Common myeloid progenitor, CD34-positive (primary cell): ENCODE measurements at regions not wholly inside any gene's neighbourhood (a gene's known extent, or its start where the extent isn't known, plus 50 kb on each side); places are given as distances from the start of the nearest gene placed in this dataset.
A peak's percentile ranks its signal among the peaks of the same experiment; 100 is the strongest.

ENCODE experiments used
- CTCF ChIA-PET: fragments of 350-600 bp; sonication (Branson Sonifier 250); formaldehyde crosslinking; loops from one replicate; lab custom pipeline; 2021; ENCODE audit warnings: antibody characterized with exemption; lab: Charles Lee
- POLR2A ChIA-PET: fragments of 350-600 bp; sonication (Branson Sonifier 250); formaldehyde crosslinking; loops from one replicate; lab custom pipeline; 2021; ENCODE audit warnings: antibody characterized with exemption; lab: Charles Lee
- DNase-seq, 3 donors: peaks; one replicate each; pipeline versions ENCODE4 v3.0.0 to v3.0.0-alpha.2; 2013
- H3K27ac ChIP-seq, 2 experiments: 1 replicate in 1 of 2; 2 replicates in 1 of 2; pipeline ENCODE4 v1.7.0; 2013; ENCODE audit warnings: inconsistent platforms in 2 of 2, low read length in 2 of 2, mild to moderate bottlenecking in 2 of 2, low read depth in 1 of 2, moderate library complexity in 1 of 2; ENCODE audit not compliant: severe bottlenecking in 2 of 2, insufficient read depth in 1 of 2, poor library complexity in 1 of 2
- H3K27me3 ChIP-seq, 5 experiments: replicated peaks in 2 of 5; 1 replicate in 3 of 5; 2 replicates in 2 of 5; pipeline versions ENCODE4 v1.6.1 to v1.7.0; 2013; ENCODE audit warnings: low read length in 4 of 5, mild to moderate bottlenecking in 2 of 5, moderate library complexity in 2 of 5, inconsistent platforms in 1 of 5; ENCODE audit not compliant: insufficient read depth in 5 of 5, control insufficient read depth in 4 of 5
- H3K36me3 ChIP-seq, 4 experiments: 1 replicate in 2 of 4; 2 replicates in 2 of 4; pipeline versions ENCODE4 v1.6.1 to v1.7.0; 2013; ENCODE audit warnings: low read length in 3 of 4, control low read depth in 1 of 4, mild to moderate bottlenecking in 1 of 4; ENCODE audit not compliant: control insufficient read depth in 4 of 4, insufficient read depth in 4 of 4
- H3K4me1 ChIP-seq, 4 experiments: 1 replicate in 3 of 4; 2 replicates in 1 of 4; pipeline versions ENCODE4 v1.6.1 to v1.7.1; 2013; ENCODE audit warnings: low read length in 3 of 4, mild to moderate bottlenecking in 3 of 4, control low read depth in 1 of 4, inconsistent platforms in 1 of 4, moderate library complexity in 1 of 4; ENCODE audit not compliant: control insufficient read depth in 4 of 4, insufficient read depth in 4 of 4; ENCODE audit errors: control extremely low read depth in 1 of 4
- H3K4me3 ChIP-seq, 7 experiments: 1 replicate in 4 of 7; 2 replicates in 3 of 7; pipeline versions ENCODE4 v1.5.1 to v1.7.0; 2013; ENCODE audit warnings: mild to moderate bottlenecking in 7 of 7, low read length in 6 of 7, moderate library complexity in 6 of 7, inconsistent platforms in 2 of 7, low read depth in 2 of 7, control low read depth in 1 of 7; ENCODE audit not compliant: insufficient read depth in 4 of 7, control insufficient read depth in 1 of 7; ENCODE audit errors: extremely low read depth in 1 of 7
- H3K9me3 ChIP-seq, 5 experiments: 1 replicate in 4 of 5; 2 replicates in 1 of 5; pipeline versions ENCODE4 v1.6.1 to v1.7.1; 2013; ENCODE audit warnings: low read length in 4 of 5, mild to moderate bottlenecking in 2 of 5, inconsistent platforms in 1 of 5, low read depth in 1 of 5, moderate library complexity in 1 of 5; ENCODE audit not compliant: control insufficient read depth in 4 of 5, insufficient read depth in 2 of 5; ENCODE audit errors: control extremely low read depth in 1 of 5
- WGBS: methylation state at CpG from one replicate; pipeline ENCODE4 v1.1.5; 2013; ENCODE audit not compliant: insufficient coverage; 5-methylcytosine and 5-hydroxymethylcytosine counted together

DNA sequence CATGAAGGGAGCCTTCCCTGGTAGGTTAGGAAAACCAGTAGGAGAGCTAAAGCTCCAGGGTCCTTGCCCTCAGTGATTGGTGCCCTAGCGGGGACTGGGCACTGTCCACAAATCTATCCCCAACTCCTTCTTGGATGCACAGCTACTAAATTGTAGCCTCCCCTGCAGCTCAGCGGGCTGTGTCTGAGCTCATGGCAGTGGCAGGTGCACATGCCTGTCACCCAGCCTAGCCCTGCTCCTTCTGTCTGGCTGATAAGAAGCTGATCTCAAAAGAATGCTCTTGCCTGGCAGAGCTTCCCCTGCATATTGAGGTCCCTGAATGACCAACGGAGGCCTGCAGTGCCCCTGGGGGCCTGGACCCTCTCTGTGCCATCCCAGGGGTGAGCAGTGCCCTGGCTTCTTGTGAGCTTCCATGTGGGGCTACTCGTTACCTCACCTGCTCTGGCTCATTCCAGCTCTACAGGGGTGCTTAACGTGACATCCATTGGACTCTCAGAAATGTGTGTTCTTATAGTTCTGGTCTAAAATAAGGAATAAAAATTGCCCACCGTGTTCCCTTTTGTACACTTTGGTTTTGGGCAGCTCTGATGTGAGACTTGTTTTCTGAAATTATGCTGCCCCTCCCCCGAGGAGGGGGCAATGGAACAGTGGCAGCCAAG, 59.8 kb upstream of the ANTXRL start:
- H3K36me3 ChIP-seq: no peaks in the 10 kb centered on the region
- no peak overlapping the region for H3K4me3 ChIP-seq
- H3K9me3 ChIP-seq: no peaks in the 10 kb centered on the region
- H3K27ac ChIP-seq: no peak overlapping the region
- DNase-seq: no peak
- H3K4me1 ChIP-seq: peaks cover 0 to 31% (median 21%) of the 10 kb centered on the region in 4 experiments
- ChIA-PET CTCF (interaction anchor here (1.0 to 5.7 kb wide), 10 partner anchors 10 to 318 kb away, joined by 3 to 45 read pairs (median 4); no protein-coding TSS in a partner anchor), POLR2A (no interaction called here)
- no peaks in the 10 kb centered on the region for H3K27me3 ChIP-seq
- WGBS: 95% methylated on average over 6 of the region's 7 CpGs

DNA sequence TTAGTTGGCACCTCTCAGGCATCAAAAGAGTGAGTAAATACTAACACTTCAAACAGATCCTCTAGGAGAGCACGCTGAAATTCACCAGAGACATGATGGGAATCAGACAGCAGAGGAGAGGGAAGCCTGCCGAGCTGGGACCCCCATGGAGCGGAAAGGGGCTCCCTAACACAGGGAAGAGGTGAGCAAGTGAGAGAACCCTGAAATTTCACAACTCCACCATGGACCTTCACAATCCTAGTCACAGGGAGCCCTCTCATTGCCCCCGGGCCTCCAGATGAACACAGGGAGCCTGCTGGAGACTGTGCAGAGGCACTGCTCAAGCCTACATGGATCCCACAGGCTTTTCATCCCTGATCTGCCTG, 59.2 kb upstream of the ANTXRL start:
- Histone ChIP-seq H3K4me1 (peaks cover 0 to 31% (median 21%) of the 10 kb centered on the region in 4 experiments), H3K9me3 (no peaks in the 10 kb centered on the region), H3K27me3 (no peaks in the 10 kb centered on the region), H3K4me3 (no peak overlapping the region), H3K36me3 (no peaks in the 10 kb centered on the region), H3K27ac (no peak overlapping the region)
- 94% methylated on average over 2 of the region's 4 CpGs for WGBS
- CTCF ChIA-PET: interaction anchor here (0.9 to 5.7 kb wide), 12 partner anchors 9 to 318 kb away, joined by 3 to 45 read pairs (median 4); no protein-coding TSS in a partner anchor
- DNase-seq: no peak
- POLR2A ChIA-PET: no interaction called here

DNA sequence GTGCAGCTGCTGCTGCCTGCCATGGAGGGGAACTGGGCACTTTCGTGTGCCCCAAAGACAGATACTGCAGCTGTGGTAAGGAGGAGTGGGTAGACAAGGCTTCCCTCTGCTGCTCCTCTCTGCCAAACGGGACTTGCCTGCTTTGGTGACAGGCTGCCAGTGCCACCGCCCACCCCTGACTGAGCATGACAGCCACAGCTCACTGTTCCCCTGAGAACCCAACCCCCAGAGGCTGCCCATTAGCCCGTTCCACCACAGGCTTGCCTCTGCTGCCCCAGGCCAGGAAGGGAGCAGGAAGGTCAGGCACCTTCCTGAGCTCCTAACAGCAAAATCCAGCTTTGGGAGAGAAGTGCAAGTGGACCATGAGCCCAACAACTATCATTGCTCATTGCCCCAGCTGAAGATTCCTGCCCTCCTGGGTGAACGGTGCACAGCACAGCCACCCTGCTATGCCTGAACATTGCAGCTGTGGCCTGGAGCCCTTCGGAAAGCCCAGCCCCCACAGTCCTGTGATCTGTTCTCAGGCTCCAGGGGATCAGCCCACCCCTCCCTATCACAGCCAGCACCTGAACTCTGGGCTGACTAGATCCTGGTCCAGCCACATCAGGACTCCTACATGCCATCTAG, 58.7 kb upstream of the ANTXRL start:
- WGBS: 64% methylated on average over 5 of the region's 6 CpGs
- Histone ChIP-seq H3K27me3 (no peaks in the 10 kb centered on the region), H3K4me3 (no peak overlapping the region), H3K4me1 (peaks cover 0 to 31% (median 21%) of the 10 kb centered on the region in 4 experiments), H3K27ac (no peak overlapping the region), H3K36me3 (no peaks in the 10 kb centered on the region), H3K9me3 (no peaks in the 10 kb centered on the region)
- POLR2A ChIA-PET: no interaction called here
- peak in 1 of 3 donors; percentile 20 for DNase-seq
- CTCF ChIA-PET: interaction anchor here (0.9 to 5.7 kb wide), 13 partner anchors 9 to 327 kb away, joined by 3 to 45 read pairs (median 4); no protein-coding TSS in a partner anchor

- H3K36me3 ChIP-seq: no peaks in the 10 kb centered on the region
- peak; percentile 65 to 82 (median 80) for DNase-seq
- H3K27ac ChIP-seq: no peak overlapping the region
- H3K9me3 ChIP-seq: no peaks in the 10 kb centered on the region
- ChIA-PET POLR2A (no interaction called here), CTCF (interaction anchor here (0.9 to 5.7 kb wide), 18 partner anchors 10 to 337 kb away, joined by 3 to 45 read pairs (median 4); no protein-coding TSS in a partner anchor)
- no peaks in the 10 kb centered on the region for H3K27me3 ChIP-seq
- 22% methylated on average over 7 of the region's 7 CpGs for WGBS
- peaks cover 0 to 31% (median 21%) of the 10 kb centered on the region in 4 experiments for H3K4me1 ChIP-seq
- no peak overlapping the region for H3K4me3 ChIP-seq
Measured at GRCh38 chr10:46228563-46229071, 58.2 kb upstream of the ANTXRL start.

- DNase-seq: peak in 2 of 3 donors; percentile 55 to 68
- no peaks in the 10 kb centered on the region for H3K36me3 ChIP-seq
- no peak overlapping the region for H3K27ac ChIP-seq
- H3K4me1 ChIP-seq: peaks cover 0 to 31% (median 21%) of the 10 kb centered on the region in 4 experiments
- ChIA-PET POLR2A (no interaction called here), CTCF (interaction anchor here (0.9 to 5.7 kb wide), 16 partner anchors 10 to 336 kb away, joined by 3 to 45 read pairs (median 4); no protein-coding TSS in a partner anchor)
- H3K4me3 ChIP-seq: no peak overlapping the region
- H3K9me3 ChIP-seq: no peaks in the 10 kb centered on the region
- 68% methylated on average over 2 of the region's 3 CpGs for WGBS
- H3K27me3 ChIP-seq: no peaks in the 10 kb centered on the region
Measured at GRCh38 chr10:46229144-46229563, 57.6 kb upstream of the ANTXRL start.

DNA sequence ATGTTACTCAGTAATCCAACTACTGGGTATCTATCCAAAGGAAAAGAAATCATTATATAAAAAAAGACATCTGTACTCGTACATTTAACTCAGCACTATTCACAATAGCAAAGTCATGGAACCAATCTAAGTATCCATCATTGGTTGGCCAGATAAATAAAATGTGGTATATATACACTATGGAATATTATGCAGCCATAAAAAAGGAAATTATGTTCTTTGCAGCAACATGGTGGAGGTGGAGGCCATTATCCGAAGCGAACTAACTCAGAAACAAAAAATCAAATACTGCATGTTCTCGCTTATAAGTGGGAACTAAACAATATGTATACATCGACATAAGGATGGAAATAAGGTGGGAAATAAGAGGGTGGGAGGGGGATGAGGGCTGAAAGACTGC, 56.2 kb upstream of the ANTXRL start:
- Histone ChIP-seq H3K9me3 (no peaks in the 10 kb centered on the region), H3K27me3 (no peaks in the 10 kb centered on the region), H3K36me3 (no peaks in the 10 kb centered on the region), H3K4me1 (peaks cover 0 to 29% (median 19%) of the 10 kb centered on the region in 4 experiments), H3K27ac (no peak overlapping the region), H3K4me3 (no peak overlapping the region)
- POLR2A ChIA-PET: no interaction called here
- CTCF ChIA-PET: interaction anchor here (1.3 to 5.7 kb wide), 3 partner anchors 9 to 12 kb away, joined by 3 to 45 read pairs (median 25); no protein-coding TSS in a partner anchor
- WGBS: 100% methylated on average over 3 of the region's 5 CpGs
- no peak for DNase-seq
